ENCODE measurements at regions not wholly inside any gene's neighbourhood (a gene's known extent, or its start where the extent isn't known, plus 50 kb on each side); places are given as distances from the start of the nearest gene placed in this dataset.

DNA sequence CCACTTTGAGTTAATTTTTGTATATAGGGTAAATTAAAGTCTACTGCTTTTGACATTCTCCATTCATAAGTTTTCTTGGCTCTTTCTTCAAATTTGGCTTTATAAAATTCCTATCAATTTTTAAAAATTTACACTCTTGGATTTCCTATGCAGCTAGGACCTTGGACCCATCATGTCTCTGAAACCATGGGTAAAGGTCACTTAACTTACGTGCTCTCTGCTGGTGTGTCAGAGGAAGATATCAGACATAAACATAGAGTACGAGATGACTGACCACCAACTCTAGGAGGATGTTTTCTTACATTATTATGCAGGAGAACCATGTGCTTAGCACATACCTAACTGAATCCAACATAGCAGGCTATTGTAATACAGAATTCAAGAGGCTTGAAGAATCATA, 62.5 kb upstream of the C1GALT1C1 start:
- DNase-seq: no peak

DNA sequence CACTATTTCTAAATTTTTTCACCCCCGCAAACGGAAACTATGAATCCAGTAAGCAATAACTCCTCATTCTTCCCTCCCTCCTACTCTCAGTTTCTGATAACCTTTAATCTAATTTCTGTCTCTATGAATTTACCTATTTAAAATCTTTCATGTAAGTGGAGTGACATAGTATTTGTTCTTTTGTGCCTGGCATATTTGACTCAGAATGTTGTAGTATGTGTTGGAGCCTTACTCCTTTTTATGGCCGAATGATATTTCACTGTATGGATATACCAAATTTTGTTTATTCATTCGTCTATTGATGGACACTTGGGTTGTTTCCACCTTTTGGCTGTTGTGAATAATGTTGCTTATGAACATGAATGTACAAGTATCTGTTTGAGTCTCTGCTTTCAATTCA, 61.1 kb upstream of the C1GALT1C1 start:
- DNase-seq: no peak

DNA sequence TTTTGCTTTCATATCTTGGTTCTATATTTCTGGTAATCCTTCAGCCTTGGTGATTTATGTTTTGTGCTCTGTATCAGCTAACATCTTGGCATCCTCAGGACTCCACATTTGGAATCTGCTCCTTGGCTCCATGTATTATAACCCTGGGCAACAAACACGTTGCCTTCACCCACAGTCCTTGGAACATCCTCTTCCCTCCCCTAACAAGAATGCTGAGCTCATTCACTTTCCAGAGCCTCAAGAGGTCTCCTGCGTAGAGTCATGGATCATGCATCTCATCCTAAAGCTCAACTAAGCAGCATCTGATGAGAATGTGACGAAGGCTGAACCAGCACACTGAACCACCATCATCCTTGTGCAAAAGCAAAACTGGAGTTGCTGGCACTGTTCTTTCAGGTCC, 60.5 kb upstream of the C1GALT1C1 start:
- no peak for DNase-seq

DNA sequence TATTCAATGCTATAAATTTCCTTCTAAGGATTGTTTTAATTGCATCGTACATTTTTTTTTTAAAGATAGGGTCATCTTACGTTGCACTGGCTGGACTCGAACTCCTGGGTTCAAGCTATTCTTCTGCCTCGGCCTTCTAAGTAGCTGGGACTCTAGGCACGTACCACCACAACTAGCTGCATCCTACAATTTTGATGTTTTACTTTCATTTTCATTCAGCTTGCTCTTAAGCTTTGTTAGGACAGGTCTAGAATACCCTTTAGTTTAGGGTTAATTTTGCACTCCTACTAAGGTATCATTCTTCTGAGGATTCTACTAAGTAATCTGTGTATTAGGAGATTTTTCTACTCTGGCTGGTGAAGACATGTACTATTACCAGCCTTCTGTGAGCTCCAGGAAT, 50.2 kb upstream of the C1GALT1C1 start:
- no peak for DNase-seq

Data from skin of body (tissue), 1 donor.